ENCODE measurements at regions not wholly inside any gene's neighbourhood (a gene's known extent, or its start where the extent isn't known, plus 50 kb on each side); places are given as distances from the start of the nearest gene placed in this dataset.

DNA sequence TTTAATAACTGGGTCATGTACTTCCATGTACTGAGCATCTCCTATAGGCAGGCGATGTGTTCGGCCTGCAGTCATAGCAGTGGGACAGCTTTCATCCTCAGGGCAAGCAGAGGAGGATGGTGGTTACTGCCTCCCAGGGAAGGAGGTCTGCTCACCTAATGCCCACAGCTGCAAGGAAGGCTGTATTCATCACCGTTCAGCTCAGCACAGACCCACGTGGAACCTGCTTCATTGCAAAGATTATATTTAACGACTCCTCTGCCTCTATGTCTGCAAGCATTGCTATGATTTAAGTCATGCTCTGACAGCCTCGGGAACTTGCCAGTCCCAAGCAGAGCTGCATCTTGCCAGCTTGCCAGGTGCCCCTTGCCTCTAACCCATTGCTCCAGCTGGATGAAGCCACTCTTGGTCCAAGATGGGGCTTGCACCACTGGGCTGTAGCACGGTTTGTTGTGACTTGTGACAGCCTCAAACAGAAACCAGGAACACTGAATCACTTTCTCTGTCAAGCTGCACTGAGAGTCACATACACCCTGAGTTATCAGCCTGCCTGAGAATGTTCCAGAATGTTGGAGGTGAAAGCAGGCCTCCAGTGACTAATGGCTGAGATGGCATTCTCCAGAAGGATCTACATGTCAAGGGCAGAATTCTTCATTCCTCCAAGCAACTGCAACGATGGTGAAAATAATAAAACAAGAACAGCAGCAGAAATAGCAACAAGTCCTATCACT lies 651.1 kb upstream of the ID2 start:
- no peaks in the 10 kb centered on the region for H3K36me3 ChIP-seq (ENCODE audit: insufficient read depth, low read depth, low read length)
- no peaks in the 10 kb centered on the region for H3K9me3 ChIP-seq (ENCODE audit: insufficient read depth, low read depth, low read length)
- H3K4me1 ChIP-seq (ENCODE audit: insufficient read depth, low read length) = no peaks in the 10 kb centered on the region
- H3K9ac ChIP-seq (ENCODE audit: low read depth, low read length) = no peak overlapping the region
- H3K27me3 ChIP-seq (ENCODE audit: insufficient read depth, low read length) = no peaks in the 10 kb centered on the region
- H3K27ac ChIP-seq (ENCODE audit: low read length) = no peak overlapping the region
- no peak overlapping the region for H3K4me3 ChIP-seq (ENCODE audit: low read length)

DNA sequence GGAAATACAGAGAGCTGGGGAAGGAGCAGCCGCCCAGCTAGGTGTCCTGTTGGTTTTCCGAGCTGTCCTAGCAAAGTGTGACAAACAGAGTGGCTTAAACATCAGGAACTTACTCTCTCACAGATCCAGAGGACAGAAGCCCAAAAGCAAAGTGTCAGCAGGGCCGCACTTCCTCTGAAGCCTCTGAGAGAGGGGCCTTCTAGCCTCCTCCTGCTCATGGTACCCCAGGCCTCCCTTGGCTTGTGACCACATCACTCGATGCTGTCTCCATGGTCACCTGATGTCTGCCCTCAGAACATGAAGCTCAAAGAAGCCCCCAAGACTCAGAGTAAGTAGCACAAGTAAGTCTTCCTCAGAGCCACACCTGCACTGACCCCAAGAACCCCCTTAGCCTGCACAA lies 650.5 kb upstream of the ID2 start:
- no peak overlapping the region for H3K9ac ChIP-seq (ENCODE audit: low read depth, low read length)
- no peaks in the 10 kb centered on the region for H3K36me3 ChIP-seq (ENCODE audit: insufficient read depth, low read depth, low read length)
- H3K4me1 ChIP-seq (ENCODE audit: insufficient read depth, low read length) = no peaks in the 10 kb centered on the region
- H3K27me3 ChIP-seq (ENCODE audit: insufficient read depth, low read length) = no peaks in the 10 kb centered on the region
- H3K4me3 ChIP-seq (ENCODE audit: low read length) = no peak overlapping the region
- no peaks in the 10 kb centered on the region for H3K9me3 ChIP-seq (ENCODE audit: insufficient read depth, low read depth, low read length)
- no peak overlapping the region for H3K27ac ChIP-seq (ENCODE audit: low read length)

DNA sequence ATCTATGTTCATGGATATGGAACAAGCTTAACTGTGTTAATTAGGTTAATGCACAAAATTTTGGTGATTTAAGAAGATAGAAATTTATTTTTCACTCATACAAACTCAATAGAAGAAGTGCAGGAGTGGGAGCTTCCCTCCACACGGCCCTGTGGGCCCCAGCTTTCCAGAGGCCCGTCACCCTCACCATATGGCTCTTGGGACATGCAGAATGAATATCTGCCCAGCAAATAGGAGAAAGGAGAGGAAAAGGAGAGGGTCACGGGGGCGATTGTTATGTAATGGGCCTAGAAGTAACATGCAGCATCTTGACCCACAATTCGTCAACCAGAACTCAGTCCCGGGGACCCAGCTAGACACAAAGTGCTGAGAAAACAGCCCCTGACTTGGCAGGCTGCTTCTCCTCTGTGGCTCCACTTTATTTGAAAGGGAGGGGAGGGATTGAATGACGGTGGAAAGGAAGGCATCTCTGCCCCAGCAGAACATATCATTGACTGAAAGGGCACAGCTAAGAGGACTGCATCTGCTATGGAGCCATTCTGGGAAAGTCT lies 648.2 kb upstream of the ID2 start:
- Histone ChIP-seq H3K4me1 (ENCODE audit: insufficient read depth, low read length) (no peaks in the 10 kb centered on the region), H3K9me3 (ENCODE audit: insufficient read depth, low read depth, low read length) (no peaks in the 10 kb centered on the region), H3K4me3 (ENCODE audit: low read length) (no peak overlapping the region), H3K36me3 (ENCODE audit: insufficient read depth, low read depth, low read length) (no peaks in the 10 kb centered on the region), H3K27me3 (ENCODE audit: insufficient read depth, low read length) (no peaks in the 10 kb centered on the region), H3K27ac (ENCODE audit: low read length) (no peak overlapping the region), H3K9ac (ENCODE audit: low read depth, low read length) (no peak overlapping the region)

DNA sequence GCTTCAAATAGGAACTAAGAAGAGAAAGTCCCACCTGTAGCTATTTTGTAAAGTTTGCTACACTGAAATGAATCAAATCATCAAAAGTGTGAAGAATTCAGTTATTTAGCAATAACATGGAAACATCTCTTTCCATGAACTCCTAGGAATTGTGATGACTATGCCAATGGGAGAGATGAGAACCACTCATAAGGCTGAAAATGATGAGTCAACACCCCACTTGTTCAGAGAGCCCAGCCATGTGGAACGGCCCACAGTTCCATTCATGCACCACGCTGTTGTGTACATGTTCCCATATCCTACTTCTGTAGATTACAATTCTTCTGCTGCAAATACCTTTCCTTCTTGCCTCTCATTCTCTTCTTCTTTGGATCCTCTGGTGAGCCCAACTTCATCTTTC lies 645.5 kb upstream of the ID2 start:
- Histone ChIP-seq H3K4me3 (ENCODE audit: low read length) (no peak overlapping the region), H3K36me3 (ENCODE audit: insufficient read depth, low read depth, low read length) (no peaks in the 10 kb centered on the region), H3K4me1 (ENCODE audit: insufficient read depth, low read length) (no peaks in the 10 kb centered on the region), H3K9ac (ENCODE audit: low read depth, low read length) (no peak overlapping the region), H3K27me3 (ENCODE audit: insufficient read depth, low read length) (no peaks in the 10 kb centered on the region), H3K27ac (ENCODE audit: low read length) (no peak overlapping the region), H3K9me3 (ENCODE audit: insufficient read depth, low read depth, low read length) (no peaks in the 10 kb centered on the region)

DNA sequence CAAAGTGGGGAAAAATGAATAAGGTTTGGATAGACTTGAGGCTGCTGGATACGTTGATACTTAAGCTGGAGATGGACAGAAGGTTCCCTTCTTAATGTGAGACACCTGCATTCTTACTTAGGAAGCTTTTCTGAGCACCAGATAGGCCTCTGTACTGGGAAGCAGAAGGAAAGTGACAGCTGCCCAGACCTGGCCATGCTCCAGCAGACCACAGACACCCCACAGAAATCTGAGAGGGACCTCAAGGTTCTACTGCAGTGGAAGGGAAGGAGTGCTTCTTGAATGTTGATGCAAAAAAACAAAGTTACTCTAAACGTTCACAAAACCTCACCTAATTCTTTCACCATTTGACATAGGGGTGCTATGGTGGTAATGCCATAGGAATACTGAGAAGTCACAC lies 642.1 kb upstream of the ID2 start:
- no peaks in the 10 kb centered on the region for H3K27me3 ChIP-seq (ENCODE audit: insufficient read depth, low read length)
- H3K36me3 ChIP-seq (ENCODE audit: insufficient read depth, low read depth, low read length) = no peaks in the 10 kb centered on the region
- no peaks in the 10 kb centered on the region for H3K9me3 ChIP-seq (ENCODE audit: insufficient read depth, low read depth, low read length)
- no peak overlapping the region for H3K9ac ChIP-seq (ENCODE audit: low read depth, low read length)
- no peak overlapping the region for H3K4me3 ChIP-seq (ENCODE audit: low read length)
- H3K4me1 ChIP-seq (ENCODE audit: insufficient read depth, low read length) = no peaks in the 10 kb centered on the region
- H3K27ac ChIP-seq (ENCODE audit: low read length) = no peak overlapping the region

- Histone ChIP-seq H3K4me3 (ENCODE audit: low read length) (no peak overlapping the region), H3K9ac (ENCODE audit: low read depth, low read length) (no peak overlapping the region), H3K9me3 (ENCODE audit: insufficient read depth, low read depth, low read length) (no peaks in the 10 kb centered on the region)
These were observed 638.6 kb upstream of the ID2 start for GRCh38 chr2:8043295-8043694.

GRCh38 chr2:8044046-8044594 lies 637.7 kb upstream of the ID2 start:
- no peak overlapping the region for H3K27ac ChIP-seq (ENCODE audit: low read length)

More at GRCh38 chr2:8043295-8043694, 638.6 kb upstream of the ID2 start:
- H3K27me3 ChIP-seq (ENCODE audit: insufficient read depth, low read length) = no peaks in the 10 kb centered on the region
- H3K27ac ChIP-seq (ENCODE audit: low read length) = no peak overlapping the region
- H3K4me1 ChIP-seq (ENCODE audit: insufficient read depth, low read length) = no peaks in the 10 kb centered on the region
- no peaks in the 10 kb centered on the region for H3K36me3 ChIP-seq (ENCODE audit: insufficient read depth, low read depth, low read length)

DNA sequence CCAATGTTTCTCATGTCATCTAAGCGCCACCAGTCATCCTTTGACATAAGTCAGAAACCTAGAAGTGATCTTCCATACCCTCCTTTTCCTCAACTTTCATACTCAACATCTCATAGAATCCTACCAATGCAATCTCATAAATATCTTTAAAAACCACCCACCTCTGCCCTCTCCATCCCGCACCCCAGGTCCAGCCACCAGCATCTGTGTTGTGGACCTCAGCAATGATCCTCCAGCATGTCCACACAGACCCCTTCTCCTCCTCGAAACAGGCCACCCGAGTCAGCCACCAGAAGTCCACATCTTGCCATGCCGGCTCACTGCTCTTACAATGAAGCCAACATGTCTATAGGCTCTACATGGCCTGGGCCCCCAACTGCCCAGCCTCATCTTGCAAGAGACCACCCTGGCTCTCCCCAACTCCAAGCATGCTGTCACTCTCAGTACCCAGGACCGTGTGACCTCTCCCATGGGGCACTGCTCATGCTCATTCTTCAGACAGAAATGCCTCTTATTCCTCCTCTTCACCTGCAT lies 636.7 kb upstream of the ID2 start:
- Histone ChIP-seq H3K9me3 (ENCODE audit: insufficient read depth, low read depth, low read length) (no peaks in the 10 kb centered on the region), H3K4me3 (ENCODE audit: low read length) (no peak overlapping the region), H3K9ac (ENCODE audit: low read depth, low read length) (no peak overlapping the region), H3K36me3 (ENCODE audit: insufficient read depth, low read depth, low read length) (no peaks in the 10 kb centered on the region), H3K4me1 (ENCODE audit: insufficient read depth, low read length) (no peaks in the 10 kb centered on the region), H3K27ac (ENCODE audit: low read length) (no peak overlapping the region), H3K27me3 (ENCODE audit: insufficient read depth, low read length) (no peaks in the 10 kb centered on the region)

More at GRCh38 chr2:8044046-8044594, 637.7 kb upstream of the ID2 start:
- no peaks in the 10 kb centered on the region for H3K27me3 ChIP-seq (ENCODE audit: insufficient read depth, low read length)
- H3K4me1 ChIP-seq (ENCODE audit: insufficient read depth, low read length) = no peaks in the 10 kb centered on the region
- H3K9me3 ChIP-seq (ENCODE audit: insufficient read depth, low read depth, low read length) = no peaks in the 10 kb centered on the region
- H3K36me3 ChIP-seq (ENCODE audit: insufficient read depth, low read depth, low read length) = no peaks in the 10 kb centered on the region
- no peak overlapping the region for H3K4me3 ChIP-seq (ENCODE audit: low read length)
- H3K9ac ChIP-seq (ENCODE audit: low read depth, low read length) = no peak overlapping the region

GRCh38 chr2:8046849-8047248 lies 635.0 kb upstream of the ID2 start:
- H3K9ac ChIP-seq (ENCODE audit: low read depth, low read length) = no peak overlapping the region
- H3K4me3 ChIP-seq (ENCODE audit: low read length) = no peak overlapping the region
- H3K36me3 ChIP-seq (ENCODE audit: insufficient read depth, low read depth, low read length) = no peaks in the 10 kb centered on the region
- H3K27me3 ChIP-seq (ENCODE audit: insufficient read depth, low read length) = no peaks in the 10 kb centered on the region
- no peak overlapping the region for H3K27ac ChIP-seq (ENCODE audit: low read length)
- no peaks in the 10 kb centered on the region for H3K9me3 ChIP-seq (ENCODE audit: insufficient read depth, low read depth, low read length)
- no peaks in the 10 kb centered on the region for H3K4me1 ChIP-seq (ENCODE audit: insufficient read depth, low read length)

- Histone ChIP-seq H3K9ac (ENCODE audit: low read depth, low read length) (no peak overlapping the region), H3K36me3 (ENCODE audit: insufficient read depth, low read depth, low read length) (no peaks in the 10 kb centered on the region), H3K27me3 (ENCODE audit: insufficient read depth, low read length) (no peaks in the 10 kb centered on the region), H3K9me3 (ENCODE audit: insufficient read depth, low read depth, low read length) (no peaks in the 10 kb centered on the region), H3K27ac (ENCODE audit: low read length) (no peak overlapping the region), H3K4me3 (ENCODE audit: low read length) (no peak overlapping the region), H3K4me1 (ENCODE audit: insufficient read depth, low read length) (no peaks in the 10 kb centered on the region)
These were observed 632.7 kb upstream of the ID2 start for GRCh38 chr2:8049176-8049575.

DNA sequence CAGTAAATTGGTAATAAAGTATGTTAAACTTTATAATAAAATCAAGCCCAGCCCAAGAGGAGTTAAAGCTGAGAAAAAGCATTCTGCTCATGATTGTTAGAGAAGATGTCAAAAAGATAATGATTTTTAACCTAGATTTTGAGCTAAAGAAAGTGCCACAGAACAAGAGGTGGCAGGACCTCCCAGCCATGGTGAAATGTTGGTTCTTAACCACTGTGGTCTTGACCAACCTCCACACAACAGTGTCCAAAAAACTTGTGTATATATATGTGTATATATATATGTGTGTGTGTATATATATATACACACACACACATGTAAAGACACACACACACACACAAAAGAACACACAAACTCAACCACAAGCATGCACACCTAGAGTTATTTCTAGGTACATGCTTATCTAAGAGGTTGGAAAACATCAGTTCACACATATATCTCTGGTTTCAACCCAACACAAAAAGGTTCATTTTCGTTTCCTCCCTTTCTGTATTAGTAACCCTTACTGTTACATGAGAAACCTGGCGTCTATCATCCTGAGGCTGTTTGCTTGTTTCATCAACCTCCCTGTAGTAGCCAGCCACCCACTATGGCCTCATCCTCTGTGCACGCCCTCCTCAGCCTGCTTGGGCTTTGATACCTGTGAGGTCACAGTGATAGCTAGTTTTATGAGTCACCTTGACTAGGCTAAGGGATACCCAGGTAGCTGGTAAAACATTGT lies 631.8 kb upstream of the ID2 start:
- H3K27me3 ChIP-seq (ENCODE audit: insufficient read depth, low read length) = no peaks in the 10 kb centered on the region
- H3K27ac ChIP-seq (ENCODE audit: low read length) = no peak overlapping the region
- no peaks in the 10 kb centered on the region for H3K36me3 ChIP-seq (ENCODE audit: insufficient read depth, low read depth, low read length)
- H3K9me3 ChIP-seq (ENCODE audit: insufficient read depth, low read depth, low read length) = no peaks in the 10 kb centered on the region
- no peaks in the 10 kb centered on the region for H3K4me1 ChIP-seq (ENCODE audit: insufficient read depth, low read length)
- no peak overlapping the region for H3K9ac ChIP-seq (ENCODE audit: low read depth, low read length)
- H3K4me3 ChIP-seq (ENCODE audit: low read length) = no peak overlapping the region
